ENCODE measurements at regions not wholly inside any gene's neighbourhood (a gene's known extent, or its start where the extent isn't known, plus 50 kb on each side); places are given as distances from the start of the nearest gene placed in this dataset.

DNA sequence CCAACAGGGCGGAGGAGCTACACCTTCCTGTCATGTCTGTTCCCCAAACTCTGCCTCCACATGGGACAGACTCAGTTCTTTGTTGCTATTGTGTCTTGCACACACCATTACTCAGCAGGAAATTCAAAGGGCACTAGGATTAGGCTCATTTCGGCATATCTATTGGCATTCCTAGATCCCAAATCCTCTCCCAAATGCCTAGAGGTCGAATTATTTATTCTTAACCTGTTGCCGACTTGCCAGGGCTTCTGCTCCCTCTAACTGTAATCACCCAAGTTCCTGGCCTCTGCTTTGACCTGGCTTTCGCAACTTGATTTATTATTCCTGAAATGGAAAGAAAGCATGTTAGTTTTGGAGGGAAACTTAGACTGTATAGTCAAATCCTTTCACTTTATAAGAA lies 67.8 kb upstream of the ST6GAL2 start:
- TF ChIP-seq CTCF (IDR thresholded peaks at IDR 0.05) (no peak), POLR2A (IDR thresholded peaks at IDR 0.05) (no peak), POLR2AphosphoS5 (IDR thresholded peaks at IDR 0.05) (no peak), EP300 (IDR thresholded peaks at IDR 0.05) (no peak)

Data from upper lobe of left lung (tissue), 4 donors.